Caco-2 (cell line): ENCODE measurements at regions not wholly inside any gene's neighbourhood (a gene's known extent, or its start where the extent isn't known, plus 50 kb on each side); places are given as distances from the start of the nearest gene placed in this dataset.
A peak's percentile ranks its signal among the peaks of the same experiment; 100 is the strongest.

Source experiments
- BruUV-seq: library from RNA; stranded (reverse); fragments of 400-500 nt; replicated peaks from 2 replicates; lab custom pipeline; 2021; lab: Mats Ljungman, UMichigan
- CTCF ChIA-PET: fragments of 300-600 bp; sonication (Branson Sonifier 250); formaldehyde crosslinking; loops from one replicate; lab custom pipeline; 2022; ENCODE audit warnings: antibody characterized with exemption; lab: Charles Lee
- POLR2A ChIA-PET: fragments of 300-600 bp; sonication (Branson Sonifier 250); formaldehyde crosslinking; loops from one replicate; lab custom pipeline; 2022; ENCODE audit warnings: antibody characterized with exemption; lab: Charles Lee
- DNase-seq, 2 experiments: peaks; one replicate each; pipeline versions ENCODE4 v3.0.0 to v3.0.0-alpha.2; 2020 to 2022
- H3K27me3 ChIP-seq: replicated peaks from 2 replicates; pipeline ENCODE4 v1.6.0; 2011; ENCODE audit warnings: low read length; ENCODE audit not compliant: control insufficient read depth, insufficient read depth
- H3K36me3 ChIP-seq: 2 replicates; pipeline ENCODE4 v1.5.1; 2011; ENCODE audit warnings: low read length; ENCODE audit not compliant: control insufficient read depth, insufficient read depth
- H3K4me1 ChIP-seq: fragments of 250-450 bp; sonication (Bioruptor Pico); 2 replicates; pipeline ENCODE4 v1.5.1; 2020; ENCODE audit warnings: mild to moderate bottlenecking
- H3K4me3 ChIP-seq: 2 replicates; pipeline ENCODE4 v1.5.1; 2011; ENCODE audit warnings: low read depth, mild to moderate bottlenecking, control low read depth, low read length
- H3K9me3 ChIP-seq: fragments of 250-450 bp; sonication (Bioruptor Pico); 2 replicates; pipeline ENCODE4 v1.5.1; 2020; ENCODE audit warnings: mild to moderate bottlenecking, moderate library complexity
- H3K27ac Mint-ChIP-seq: one replicate; pipeline ENCODE4 v1.8.0; 2022; ENCODE audit warnings: mixed read lengths; ENCODE audit not compliant: unreplicated experiment
- H3K27me3 Mint-ChIP-seq: one replicate; pipeline ENCODE4 v1.8.0; 2022; ENCODE audit warnings: mixed read lengths; ENCODE audit not compliant: insufficient read depth, unreplicated experiment
- H3K36me3 Mint-ChIP-seq: one replicate; pipeline ENCODE4 v1.8.0; 2022; ENCODE audit warnings: mild to moderate bottlenecking, mixed read lengths; ENCODE audit not compliant: insufficient read depth, unreplicated experiment
- H3K4me1 Mint-ChIP-seq: one replicate; pipeline ENCODE4 v1.8.0; 2022; ENCODE audit warnings: low read depth, mixed read lengths; ENCODE audit not compliant: unreplicated experiment
- H3K4me3 Mint-ChIP-seq: one replicate; pipeline ENCODE4 v1.8.0; 2022; ENCODE audit warnings: mild to moderate bottlenecking, moderate library complexity, mixed read lengths; ENCODE audit not compliant: unreplicated experiment
- H3K9me3 Mint-ChIP-seq: one replicate; pipeline ENCODE4 v1.8.0; 2022; ENCODE audit warnings: mixed read lengths; ENCODE audit not compliant: unreplicated experiment
- CTCF ChIP-seq, 2 experiments: fragments of 200-600 bp in 1 of 2; IDR thresholded peaks; 1 replicate in 1 of 2; 2 replicates in 1 of 2; pipeline versions ENCODE4 v1.5.1 to v1.8.0; 2011 to 2022; ENCODE audit warnings: antibody characterized with exemption in 1 of 2, control low read depth in 1 of 2, inconsistent platforms in 1 of 2, low read depth in 1 of 2, low read length in 1 of 2, mild to moderate bottlenecking in 1 of 2, moderate library complexity in 1 of 2; ENCODE audit not compliant: insufficient read depth in 1 of 2, severe bottlenecking in 1 of 2, unreplicated experiment in 1 of 2
- intact Hi-C: fragments of 100-400 bp; cut with micrococcal nuclease; formaldehyde crosslinking; loops from one replicate; pipeline ENCODE4 v1.10.0; 2022; ENCODE audit not compliant: unreplicated experiment

GRCh38 chr13:105144020-105144419 is 1391.4 kb downstream of the EFNB2 start:
- no peak for TF ChIP-seq CTCF (IDR thresholded peaks at IDR 0.05; ENCODE audit: insufficient read depth in 1 of 2, low read depth in 1 of 2, low read length in 1 of 2, severe bottlenecking in 1 of 2, unreplicated experiment in 1 of 2)
- no peaks in the 10 kb centered on the region for H3K9me3 Mint-ChIP-seq
- H3K4me1 Mint-ChIP-seq, result no peaks in the 10 kb centered on the region
- no peaks in the 10 kb centered on the region for H3K27me3 Mint-ChIP-seq
- intact Hi-C loops, result loop anchor here (10.0 kb wide), 1 partner anchor 1391 kb away; the partner anchor contains the start of gene EFNB2
- no peaks in the 10 kb centered on the region for H3K9me3 ChIP-seq
- ChIA-PET POLR2A (no interaction called here), CTCF (no interaction called here)
- no peaks in the 10 kb centered on the region for H3K27me3 ChIP-seq
- no TSS peak for BruUV-seq
- H3K27ac Mint-ChIP-seq, result no peak overlapping the region
- H3K36me3 Mint-ChIP-seq, result no peaks in the 10 kb centered on the region
- DNase-seq, result no peak
- H3K4me1 ChIP-seq, result no peaks in the 10 kb centered on the region
- no peak overlapping the region for H3K4me3 Mint-ChIP-seq
- H3K4me3 ChIP-seq, result no peak overlapping the region
- H3K36me3 ChIP-seq, result no peaks in the 10 kb centered on the region

GRCh38 chr13:105142556-105142955 is 1392.9 kb downstream of the EFNB2 start:
- intact Hi-C loops, result loop anchor here (10.0 kb wide), 1 partner anchor 1392 kb away; the partner anchor contains the start of gene EFNB2
- CTCF ChIA-PET, result no interaction called here

GRCh38 chr13:105139380-105140285 is 1395.8 kb downstream of the EFNB2 start:
- Histone ChIP-seq H3K36me3 (no peaks in the 10 kb centered on the region), H3K9me3 (no peaks in the 10 kb centered on the region), H3K4me1 (no peaks in the 10 kb centered on the region), H3K27me3 (no peaks in the 10 kb centered on the region), H3K4me3 (peak overlapping the region; percentile 41)
- peak in 1 of 2 experiments; percentile 67 for TF ChIP-seq CTCF (IDR thresholded peaks at IDR 0.05; ENCODE audit: insufficient read depth in 1 of 2, low read depth in 1 of 2, low read length in 1 of 2, severe bottlenecking in 1 of 2, unreplicated experiment in 1 of 2)
- Mint-ChIP-seq H3K36me3 (no peaks in the 10 kb centered on the region), H3K27ac (no peak overlapping the region), H3K4me1 (no peaks in the 10 kb centered on the region), H3K9me3 (no peaks in the 10 kb centered on the region), H3K4me3 (peak overlapping the region; percentile 79), H3K27me3 (no peaks in the 10 kb centered on the region)
- POLR2A ChIA-PET, result no interaction called here
- intact Hi-C loops, result loop anchor here (10.0 kb wide), 1 partner anchor 1395 kb away; the partner anchor contains the start of gene EFNB2
- DNase-seq, result peak; percentile 34 to 45
- no TSS peak for BruUV-seq
- CTCF ChIA-PET, result no interaction called here

More at GRCh38 chr13:105142556-105142955, 1392.9 kb downstream of the EFNB2 start:
- no TSS peak for BruUV-seq
- Histone ChIP-seq H3K27me3 (no peaks in the 10 kb centered on the region), H3K4me1 (no peaks in the 10 kb centered on the region), H3K4me3 (no peak overlapping the region), H3K36me3 (no peaks in the 10 kb centered on the region), H3K9me3 (no peaks in the 10 kb centered on the region)
- no peaks in the 10 kb centered on the region for H3K9me3 Mint-ChIP-seq
- no peak for TF ChIP-seq CTCF (IDR thresholded peaks at IDR 0.05; ENCODE audit: insufficient read depth in 1 of 2, low read depth in 1 of 2, low read length in 1 of 2, severe bottlenecking in 1 of 2, unreplicated experiment in 1 of 2)
- H3K27me3 Mint-ChIP-seq, result no peaks in the 10 kb centered on the region
- H3K4me3 Mint-ChIP-seq, result no peak overlapping the region
- no peaks in the 10 kb centered on the region for H3K4me1 Mint-ChIP-seq
- no peaks in the 10 kb centered on the region for H3K36me3 Mint-ChIP-seq
- no peak for DNase-seq
- no peak overlapping the region for H3K27ac Mint-ChIP-seq
- POLR2A ChIA-PET, result no interaction called here
